ENCODE measurements at regions not wholly inside any gene's neighbourhood (a gene's known extent, or its start where the extent isn't known, plus 50 kb on each side); places are given as distances from the start of the nearest gene placed in this dataset.
"Not testable (repeated sequence)": the region's sequence is repeated elsewhere in the genome, so short reads cannot be mapped to it uniquely, and the experiment has no call there.

GRCh38 chr14:42508209-42508946 lies 901.7 kb downstream of the LRFN5 start:
- DNase-seq (ENCODE audit: low read depth) = no peak

GRCh38 chr14:42504433-42504832 lies 897.8 kb downstream of the LRFN5 start:
- no peak for DNase-seq (ENCODE audit: low read depth)

- DNase-seq (ENCODE audit: low read depth) = no peak
Observed at GRCh38 chr14:42499137-42499536, 892.5 kb downstream of the LRFN5 start.

DNA sequence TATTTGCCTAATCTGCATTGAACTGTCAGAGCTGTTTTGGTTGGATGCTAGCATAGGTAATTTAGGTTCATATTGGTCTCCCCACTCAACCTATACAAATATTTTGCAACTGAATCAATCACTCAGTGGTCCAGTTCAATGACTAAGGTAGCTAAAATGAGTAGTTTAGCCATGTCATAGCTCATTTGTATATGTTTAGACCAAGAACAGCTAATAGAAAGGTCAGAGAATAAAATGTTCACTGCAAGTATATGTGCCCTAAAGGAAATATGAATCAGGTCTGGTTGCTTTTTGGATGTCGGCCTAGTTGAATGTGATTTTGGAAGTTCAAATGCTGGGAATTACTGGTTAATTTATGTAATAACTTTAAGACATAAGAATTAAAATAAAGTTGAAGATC lies 883.9 kb downstream of the LRFN5 start:
- peak; percentile 26 for DNase-seq (ENCODE audit: low read depth)

DNA sequence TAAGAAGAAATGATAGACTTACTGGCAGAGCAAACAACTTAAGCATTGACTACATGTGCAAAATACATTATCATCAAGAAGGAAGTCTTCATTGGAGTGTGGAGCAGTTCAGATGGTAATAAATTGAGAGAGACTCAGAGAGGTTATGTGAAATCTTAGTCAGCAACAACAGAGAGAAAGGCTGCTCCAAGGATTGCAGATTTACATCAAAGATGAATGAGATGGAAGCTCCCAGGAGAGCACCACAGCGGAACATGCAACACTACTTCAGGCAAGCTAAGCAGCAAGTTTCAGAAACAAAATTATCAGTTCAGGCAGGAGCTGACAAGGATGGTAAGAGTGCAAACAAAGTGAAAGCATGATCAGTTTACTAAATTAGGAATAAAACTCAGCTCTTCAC lies 882.3 kb downstream of the LRFN5 start:
- DNase-seq (ENCODE audit: low read depth) = no peak

GRCh38 chr14:42482345-42482971 lies 875.8 kb downstream of the LRFN5 start:
- DNase-seq (ENCODE audit: low read depth) = not testable (repeated sequence)

DNA sequence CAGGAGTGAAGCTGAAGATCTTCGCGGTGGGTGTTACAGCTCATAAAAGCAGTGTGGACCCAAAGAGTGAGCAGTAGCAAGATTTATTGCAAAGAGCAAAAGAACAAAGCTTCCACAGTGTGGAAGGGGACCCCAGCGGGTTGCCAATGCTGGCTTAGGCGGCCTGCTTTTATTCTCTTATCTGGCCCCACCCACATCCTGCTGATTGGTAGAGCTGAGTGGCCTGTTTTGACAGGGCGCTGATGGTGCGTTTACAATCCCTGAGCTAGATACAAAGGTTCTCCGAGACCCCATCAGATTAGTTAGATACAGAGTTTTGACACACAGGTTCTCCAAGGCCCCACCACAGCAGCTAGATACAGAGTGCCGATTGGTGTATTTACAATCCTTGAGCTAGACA lies 875.0 kb downstream of the LRFN5 start:
- not testable (repeated sequence) for DNase-seq (ENCODE audit: low read depth)

DNA sequence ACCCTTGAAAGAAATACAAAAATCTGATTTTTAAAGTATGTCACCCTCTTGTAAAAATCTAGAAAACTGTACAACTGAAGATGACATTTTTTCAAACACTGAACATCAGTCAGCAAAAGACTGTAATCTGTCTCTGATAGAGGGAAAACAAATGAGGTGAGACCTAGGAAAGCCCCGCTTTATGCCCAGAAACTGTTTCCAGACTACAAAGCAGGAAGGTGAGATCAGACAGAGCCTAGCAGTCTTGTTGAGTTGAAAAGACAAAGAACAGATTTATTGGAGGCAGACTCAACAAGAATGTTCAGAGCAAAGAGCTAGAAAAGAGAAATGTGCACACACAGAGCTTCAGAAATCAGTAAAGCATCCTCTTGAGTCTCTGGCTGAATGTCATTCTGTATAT lies 873.6 kb downstream of the LRFN5 start:
- DNase-seq (ENCODE audit: low read depth) = no peak

DNA sequence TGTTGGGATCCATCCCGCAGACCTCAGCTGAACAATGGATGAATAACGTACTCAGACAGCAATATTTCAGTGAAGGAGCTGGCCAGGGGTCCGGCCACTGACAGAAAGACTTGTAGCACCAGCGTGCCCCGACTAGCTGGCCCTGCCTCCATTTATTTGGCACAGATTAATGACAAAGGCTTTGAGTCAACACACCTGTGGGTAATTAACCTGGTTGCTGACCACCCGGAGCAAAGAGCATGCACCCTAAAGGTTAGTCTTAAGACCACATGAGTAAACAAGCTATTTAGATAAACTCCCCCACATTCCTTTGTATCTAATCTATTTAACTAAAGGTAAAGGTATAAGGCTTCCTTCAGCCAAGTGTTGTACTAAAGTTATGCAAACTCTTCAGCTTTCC lies 868.6 kb downstream of the LRFN5 start:
- DNase-seq (ENCODE audit: low read depth) = no peak

DNA sequence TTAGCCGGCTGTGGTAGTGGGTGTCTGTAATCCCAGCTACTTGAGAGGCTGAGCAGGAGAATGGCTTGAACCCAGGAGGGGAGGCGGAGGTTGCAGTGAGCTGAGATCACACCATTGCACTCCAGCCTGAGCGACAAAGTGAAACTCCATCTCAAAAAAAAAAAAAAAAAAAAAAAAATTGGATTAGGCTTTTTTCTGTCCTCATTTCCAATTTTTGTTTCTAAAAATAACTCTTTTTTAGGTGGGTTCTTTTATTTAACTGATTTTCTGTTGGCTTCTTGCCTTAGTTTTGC lies 863.7 kb downstream of the LRFN5 start:
- DNase-seq (ENCODE audit: low read depth) = no peak

- no peak for DNase-seq (ENCODE audit: low read depth)
Observed at GRCh38 chr14:42469637-42470426, 863.2 kb downstream of the LRFN5 start.

DNA sequence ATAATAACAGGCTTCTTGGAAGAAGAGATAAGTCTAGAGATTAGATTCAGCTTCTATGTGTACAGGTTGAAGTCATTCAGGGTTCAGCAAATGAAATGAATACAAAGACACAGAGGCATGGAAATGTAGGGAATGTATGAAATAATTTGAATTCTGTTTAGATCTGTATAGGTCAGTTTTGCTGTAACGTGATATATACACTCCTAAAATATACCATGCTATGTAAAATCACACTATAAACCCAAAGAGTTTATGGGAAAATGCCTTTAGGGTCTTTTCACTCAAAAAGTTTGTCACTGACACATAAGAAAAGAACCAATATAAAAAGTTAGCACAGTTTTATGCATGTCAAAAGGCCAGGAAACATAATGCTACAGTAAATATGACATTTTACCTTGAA lies 854.0 kb downstream of the LRFN5 start:
- no peak for DNase-seq (ENCODE audit: low read depth)

- DNase-seq (ENCODE audit: low read depth) = no peak
Observed at GRCh38 chr14:42459171-42459685, 852.6 kb downstream of the LRFN5 start.

DNA sequence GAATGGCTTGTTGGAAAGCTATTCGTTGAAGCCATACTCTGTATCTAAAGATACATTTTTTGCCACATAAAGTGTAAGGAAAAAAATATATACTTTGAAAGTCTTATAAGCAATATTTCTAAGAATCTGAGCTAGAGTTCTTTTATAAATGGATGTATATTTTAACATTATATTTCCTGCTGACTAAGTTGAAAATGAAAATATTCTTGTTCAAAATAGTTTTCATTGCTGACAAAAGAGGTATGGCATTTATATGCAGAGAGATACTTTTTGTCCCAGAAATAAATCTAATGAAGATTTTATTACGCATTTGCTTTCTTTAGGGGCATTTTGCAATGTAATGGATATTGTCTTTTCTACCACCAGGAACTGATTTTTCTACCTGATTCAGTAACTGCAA lies 834.9 kb downstream of the LRFN5 start:
- no peak for DNase-seq (ENCODE audit: low read depth)

- DNase-seq (ENCODE audit: low read depth) = no peak
Observed at GRCh38 chr14:42437809-42438208, 831.1 kb downstream of the LRFN5 start.

DNA sequence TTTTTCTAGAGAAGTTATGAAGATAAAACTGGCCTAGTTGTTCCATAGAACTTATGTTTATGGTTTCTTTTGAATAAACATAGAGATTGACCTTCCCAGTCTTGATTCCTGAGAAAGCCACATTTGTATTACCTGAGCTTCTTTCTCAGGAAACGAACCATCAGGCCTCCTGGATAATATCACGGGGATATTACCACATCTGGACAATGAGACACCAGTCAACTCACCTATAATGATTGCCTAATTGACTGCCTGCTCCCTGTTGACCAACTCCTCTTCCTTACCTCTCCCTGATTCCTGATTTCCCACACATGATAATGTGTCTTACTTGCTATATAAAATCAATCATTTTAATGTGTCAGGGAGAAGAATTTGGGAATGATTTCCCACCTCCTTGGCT lies 822.7 kb downstream of the LRFN5 start:
- DNase-seq (ENCODE audit: low read depth) = no peak

DNA sequence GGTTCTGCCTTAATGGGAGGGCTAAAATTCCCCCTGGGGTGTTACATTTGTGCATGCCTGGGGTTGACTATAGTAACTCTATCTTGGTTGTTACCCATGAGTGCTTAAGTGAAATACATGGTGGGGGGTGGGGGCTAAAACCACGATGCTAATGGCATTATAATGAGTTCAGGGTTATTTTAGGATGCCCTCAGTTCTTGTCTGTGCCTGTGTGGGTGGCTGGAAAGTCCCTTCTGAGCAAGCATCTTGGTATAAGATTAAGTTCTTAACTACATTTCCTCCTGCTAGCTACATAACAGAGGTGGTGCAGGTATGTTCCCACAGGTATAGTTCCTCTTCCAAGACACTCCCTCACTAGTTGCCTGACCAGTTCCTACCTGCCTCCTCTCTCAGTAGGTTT lies 822.3 kb downstream of the LRFN5 start:
- no peak for DNase-seq (ENCODE audit: low read depth)

- peak; percentile 4 for DNase-seq (ENCODE audit: low read depth)
Observed at GRCh38 chr14:42424501-42424900, 817.8 kb downstream of the LRFN5 start.

DNA sequence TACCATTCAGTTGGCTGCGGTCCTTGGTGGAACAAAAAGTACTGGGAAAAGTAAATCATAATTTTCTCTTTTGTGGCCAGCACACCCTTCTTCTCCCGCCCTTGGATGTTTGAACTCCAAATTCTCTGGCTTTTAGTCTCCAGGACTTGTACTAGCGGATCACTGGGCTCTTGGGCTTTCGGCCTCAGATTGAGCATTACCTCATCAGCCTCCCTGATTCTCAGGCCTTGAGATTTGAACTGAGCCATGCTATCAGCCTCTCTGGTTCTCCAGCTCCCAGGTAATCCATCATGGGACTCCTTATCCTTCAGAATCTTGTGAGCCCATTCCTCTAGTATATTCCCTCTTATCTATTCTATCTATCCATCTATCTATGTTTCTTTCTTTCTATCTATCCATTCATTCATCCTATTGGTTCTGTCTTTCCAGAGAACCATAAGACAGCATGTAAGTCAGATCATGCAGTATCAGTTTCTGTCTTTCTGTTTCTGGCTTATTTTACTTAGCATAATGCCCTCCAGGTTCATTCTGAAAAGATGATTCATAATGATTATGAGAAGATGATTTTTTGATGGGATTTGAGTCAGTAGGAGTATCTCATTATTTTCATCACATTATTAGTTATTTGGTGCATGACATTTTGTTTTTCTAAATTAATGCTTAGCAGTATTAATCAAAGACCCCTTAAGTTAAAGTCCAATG lies 814.9 kb downstream of the LRFN5 start:
- DNase-seq (ENCODE audit: low read depth) = no peak

GRCh38 chr14:42420071-42420470 lies 813.4 kb downstream of the LRFN5 start:
- no peak for DNase-seq (ENCODE audit: low read depth)

DNA sequence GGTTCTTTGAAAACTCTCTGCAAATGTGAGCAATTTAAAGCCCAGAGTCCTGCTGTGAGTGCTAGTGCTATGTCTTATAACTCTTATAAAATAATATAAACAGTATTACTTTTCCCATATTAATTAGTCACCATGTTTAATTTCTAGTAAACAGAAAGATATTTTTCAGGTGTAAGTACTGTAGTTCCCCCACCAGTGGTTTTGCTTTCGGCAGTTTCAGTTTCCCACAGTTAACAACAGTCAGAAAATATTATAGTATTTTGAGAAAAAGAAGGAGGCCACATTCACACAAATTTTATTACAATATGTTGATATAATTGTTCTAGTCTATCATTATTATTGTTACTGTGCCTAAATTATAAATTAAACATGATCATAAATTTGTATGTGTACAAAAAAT lies 800.5 kb downstream of the LRFN5 start:
- no peak for DNase-seq (ENCODE audit: low read depth)

DNA sequence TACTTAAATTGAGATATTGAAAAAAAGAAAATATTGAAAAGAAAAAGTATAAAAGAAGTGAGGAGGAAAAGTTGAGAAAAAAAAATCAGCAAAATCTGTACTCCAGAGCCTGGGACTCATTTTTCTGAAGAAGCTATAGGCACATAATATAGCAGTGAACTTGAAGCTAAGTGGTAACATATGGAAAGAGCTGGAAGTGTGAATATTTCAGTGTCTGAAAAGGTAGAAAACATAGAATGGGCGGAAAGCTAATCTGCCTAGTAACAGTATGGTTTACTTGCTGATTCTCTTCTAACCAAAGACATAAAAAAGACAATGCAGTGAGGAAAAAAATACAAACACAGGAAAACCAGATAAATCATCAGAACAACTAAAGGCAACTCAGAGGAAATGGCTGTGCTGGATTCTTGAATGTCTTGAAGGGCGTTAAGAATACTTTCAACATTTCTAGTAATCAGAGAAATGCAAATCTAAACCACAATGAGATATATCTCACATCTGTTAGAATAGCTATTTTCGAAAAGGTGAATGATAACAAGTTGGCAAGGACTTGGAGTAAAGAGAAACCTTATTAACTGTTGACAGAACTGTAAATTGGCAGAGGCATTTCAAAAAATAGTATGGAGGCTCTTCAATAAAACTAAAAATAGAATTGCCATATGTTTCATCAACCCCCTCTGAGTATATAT lies 784.6 kb downstream of the LRFN5 start:
- DNase-seq (ENCODE audit: low read depth) = no peak

Data from iris pigment epithelial cell (primary cell).